ENCODE measurements at regions not wholly inside any gene's neighbourhood (a gene's known extent, or its start where the extent isn't known, plus 50 kb on each side); places are given as distances from the start of the nearest gene placed in this dataset.

DNA sequence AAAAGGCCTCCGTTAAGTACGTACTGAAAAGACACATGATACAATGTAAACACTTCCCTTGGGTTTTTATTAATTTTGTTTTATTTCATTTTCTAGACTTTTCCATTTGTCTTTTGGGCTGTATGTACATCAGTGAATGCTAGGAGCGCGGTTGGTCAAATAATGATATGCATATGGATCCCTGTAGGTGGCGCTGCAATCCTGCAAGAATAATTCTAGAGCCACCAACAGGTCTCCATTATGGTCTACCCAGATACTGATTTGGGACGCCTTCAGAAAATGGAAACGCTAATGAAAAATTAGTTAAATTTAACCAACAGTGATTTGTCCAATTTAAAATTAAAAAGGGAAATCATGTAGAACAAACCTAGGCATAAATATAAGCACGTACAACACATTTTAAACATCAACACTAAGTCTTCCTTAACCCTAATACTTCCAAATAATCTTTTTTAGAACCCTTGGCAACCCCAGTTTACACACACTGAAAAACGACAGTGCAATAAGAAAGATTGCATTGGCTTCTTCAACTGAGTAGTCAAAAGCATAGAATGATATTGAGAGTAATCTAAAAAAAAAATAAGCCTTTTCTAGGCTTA lies 433.5 kb downstream of the RFPL4B start:
- no peak overlapping the region for H3K27ac ChIP-seq
- H3K9me3 ChIP-seq: no peaks in the 10 kb centered on the region
- H3K4me3 ChIP-seq: no peak overlapping the region
- H3K27me3 ChIP-seq: no peaks in the 10 kb centered on the region
- TF ChIP-seq, protein P1, sequence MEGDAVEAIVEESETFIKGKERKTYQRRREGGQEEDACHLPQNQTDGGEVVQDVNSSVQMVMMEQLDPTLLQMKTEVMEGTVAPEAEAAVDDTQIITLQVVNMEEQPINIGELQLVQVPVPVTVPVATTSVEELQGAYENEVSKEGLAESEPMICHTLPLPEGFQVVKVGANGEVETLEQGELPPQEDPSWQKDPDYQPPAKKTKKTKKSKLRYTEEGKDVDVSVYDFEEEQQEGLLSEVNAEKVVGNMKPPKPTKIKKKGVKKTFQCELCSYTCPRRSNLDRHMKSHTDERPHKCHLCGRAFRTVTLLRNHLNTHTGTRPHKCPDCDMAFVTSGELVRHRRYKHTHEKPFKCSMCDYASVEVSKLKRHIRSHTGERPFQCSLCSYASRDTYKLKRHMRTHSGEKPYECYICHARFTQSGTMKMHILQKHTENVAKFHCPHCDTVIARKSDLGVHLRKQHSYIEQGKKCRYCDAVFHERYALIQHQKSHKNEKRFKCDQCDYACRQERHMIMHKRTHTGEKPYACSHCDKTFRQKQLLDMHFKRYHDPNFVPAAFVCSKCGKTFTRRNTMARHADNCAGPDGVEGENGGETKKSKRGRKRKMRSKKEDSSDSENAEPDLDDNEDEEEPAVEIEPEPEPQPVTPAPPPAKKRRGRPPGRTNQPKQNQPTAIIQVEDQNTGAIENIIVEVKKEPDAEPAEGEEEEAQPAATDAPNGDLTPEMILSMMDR (IDR thresholded peaks at IDR 0.05): peak; percentile 85 to 87
- intact Hi-C loops (cut with DNase I; ENCODE audit: low total_unique reads): loop anchor here (10.0 kb wide), 2 partner anchors 1074 to 1134 kb away; partner anchors contain the start of gene MARCKS
- peak; percentile 61 to 76 for DNase-seq
- H3K4me1 ChIP-seq: no peaks in the 10 kb centered on the region
- H3K36me3 ChIP-seq: no peaks in the 10 kb centered on the region

- intact Hi-C loops (cut with DNase I; ENCODE audit: low total_unique reads): loop anchor here (10.0 kb wide), 2 partner anchors 1074 to 1134 kb away; partner anchors contain the start of gene MARCKS
- no peaks in the 10 kb centered on the region for H3K9me3 ChIP-seq
- no peak overlapping the region for H3K4me3 ChIP-seq
- H3K36me3 ChIP-seq: no peaks in the 10 kb centered on the region
- no peaks in the 10 kb centered on the region for H3K27me3 ChIP-seq
- H3K27ac ChIP-seq: no peak overlapping the region
- TF ChIP-seq, protein P1 (IDR thresholded peaks at IDR 0.05): no peak
- DNase-seq: no peak
- H3K4me1 ChIP-seq: no peaks in the 10 kb centered on the region
These were observed 434.1 kb downstream of the RFPL4B start for GRCh38 chr6:112781241-112781640.

- no peaks in the 10 kb centered on the region for H3K4me1 ChIP-seq
- no peaks in the 10 kb centered on the region for H3K9me3 ChIP-seq
- intact Hi-C loops (cut with DNase I; ENCODE audit: low total_unique reads): loop anchor here (10.0 kb wide), 2 partner anchors 1069 to 1129 kb away; partner anchors contain the start of gene MARCKS
- DNase-seq: no peak
- no peaks in the 10 kb centered on the region for H3K27me3 ChIP-seq
- no peaks in the 10 kb centered on the region for H3K36me3 ChIP-seq
- TF ChIP-seq, protein P1 (IDR thresholded peaks at IDR 0.05): no peak
- H3K27ac ChIP-seq: no peak overlapping the region
- H3K4me3 ChIP-seq: no peak overlapping the region
These were observed 438.3 kb downstream of the RFPL4B start for GRCh38 chr6:112785408-112785807.

- Histone ChIP-seq H3K9me3 (no peaks in the 10 kb centered on the region), H3K4me3 (no peak overlapping the region), H3K27me3 (no peaks in the 10 kb centered on the region), H3K27ac (no peak overlapping the region), H3K36me3 (no peaks in the 10 kb centered on the region), H3K4me1 (no peaks in the 10 kb centered on the region)
- DNase-seq: no peak
- TF ChIP-seq, protein P1 (IDR thresholded peaks at IDR 0.05): no peak
- intact Hi-C loops (cut with DNase I; ENCODE audit: low total_unique reads): loop anchor here (10.0 kb wide), 2 partner anchors 1068 to 1128 kb away; partner anchors contain the start of gene MARCKS
These were observed 439.7 kb downstream of the RFPL4B start for GRCh38 chr6:112786801-112787200.

DNA sequence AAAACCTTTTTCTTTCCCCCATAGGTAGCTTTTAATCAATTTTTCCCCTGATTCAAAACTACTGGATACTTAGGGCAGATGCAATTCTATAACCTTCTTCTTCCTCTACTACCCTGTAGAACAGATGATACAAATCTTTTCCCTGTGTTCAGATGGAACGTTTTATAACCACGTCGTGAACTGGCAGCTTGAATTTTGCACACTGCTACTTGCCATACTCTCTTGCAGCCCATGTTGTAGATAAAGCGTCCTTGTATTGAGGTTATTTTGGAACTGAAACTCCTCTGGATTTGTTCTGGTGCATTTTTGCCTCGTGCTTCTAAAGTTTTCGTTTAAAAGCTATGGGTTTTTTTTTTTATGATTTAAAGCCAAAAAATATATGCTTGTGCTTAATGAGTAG lies 440.2 kb downstream of the RFPL4B start:
- Histone ChIP-seq H3K4me3 (no peak overlapping the region), H3K27me3 (no peaks in the 10 kb centered on the region), H3K9me3 (no peaks in the 10 kb centered on the region), H3K4me1 (no peaks in the 10 kb centered on the region), H3K27ac (no peak overlapping the region), H3K36me3 (no peaks in the 10 kb centered on the region)
- DNase-seq: no peak
- intact Hi-C loops (cut with DNase I; ENCODE audit: low total_unique reads): loop anchor here (10.0 kb wide), 2 partner anchors 1067 to 1127 kb away; partner anchors contain the start of gene MARCKS
- TF ChIP-seq, protein P1 (IDR thresholded peaks at IDR 0.05): no peak

All from tibial artery (tissue), 4 donors.